RPMI7951 (cell line): ENCODE measurements at regions not wholly inside any gene's neighbourhood (a gene's known extent, or its start where the extent isn't known, plus 50 kb on each side); places are given as distances from the start of the nearest gene placed in this dataset.

Experiments used
- DNase-seq: peaks from one replicate; pipeline ENCODE4 v3.0.0-alpha.2; 2012; ENCODE audit warnings: low read depth

GRCh38 chr11:69393178-69393832, 88.2 kb upstream of the LINC01488 start:
- no peak for DNase-seq

DNA sequence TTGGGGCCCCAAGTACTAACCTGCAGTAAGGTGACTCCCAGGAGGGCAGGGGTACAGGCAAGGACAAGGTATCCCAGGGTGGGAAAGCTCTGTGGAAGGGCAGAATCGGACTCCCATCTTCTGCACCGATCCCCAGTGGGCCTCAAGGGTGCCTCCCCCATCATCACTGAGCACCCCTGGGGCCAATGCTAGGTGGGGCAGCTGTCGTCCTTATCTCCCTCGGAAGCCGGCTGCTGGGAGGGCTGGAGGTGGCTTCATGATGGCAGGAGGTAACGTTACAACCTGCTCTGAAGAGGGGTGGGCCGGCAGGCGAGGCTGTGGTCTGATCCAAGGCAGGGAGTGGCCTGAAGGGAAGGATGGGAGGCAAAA, 87.6 kb upstream of the LINC01488 start:
- DNase-seq: no peak

- DNase-seq: no peak
Observed at GRCh38 chr11:69394234-69394868, 87.1 kb upstream of the LINC01488 start.

- no peak for DNase-seq
Observed at GRCh38 chr11:69394869-69395246, 86.6 kb upstream of the LINC01488 start.

- DNase-seq: no peak
Observed at GRCh38 chr11:69395287-69395686, 86.2 kb upstream of the LINC01488 start.

GRCh38 chr11:69396051-69396947, 85.2 kb upstream of the LINC01488 start:
- DNase-seq: peak; percentile 39

- DNase-seq: no peak
Observed at GRCh38 chr11:69396948-69397307, 84.5 kb upstream of the LINC01488 start.

- DNase-seq: no peak
Observed at GRCh38 chr11:69397732-69398131, 83.7 kb upstream of the LINC01488 start.

DNA sequence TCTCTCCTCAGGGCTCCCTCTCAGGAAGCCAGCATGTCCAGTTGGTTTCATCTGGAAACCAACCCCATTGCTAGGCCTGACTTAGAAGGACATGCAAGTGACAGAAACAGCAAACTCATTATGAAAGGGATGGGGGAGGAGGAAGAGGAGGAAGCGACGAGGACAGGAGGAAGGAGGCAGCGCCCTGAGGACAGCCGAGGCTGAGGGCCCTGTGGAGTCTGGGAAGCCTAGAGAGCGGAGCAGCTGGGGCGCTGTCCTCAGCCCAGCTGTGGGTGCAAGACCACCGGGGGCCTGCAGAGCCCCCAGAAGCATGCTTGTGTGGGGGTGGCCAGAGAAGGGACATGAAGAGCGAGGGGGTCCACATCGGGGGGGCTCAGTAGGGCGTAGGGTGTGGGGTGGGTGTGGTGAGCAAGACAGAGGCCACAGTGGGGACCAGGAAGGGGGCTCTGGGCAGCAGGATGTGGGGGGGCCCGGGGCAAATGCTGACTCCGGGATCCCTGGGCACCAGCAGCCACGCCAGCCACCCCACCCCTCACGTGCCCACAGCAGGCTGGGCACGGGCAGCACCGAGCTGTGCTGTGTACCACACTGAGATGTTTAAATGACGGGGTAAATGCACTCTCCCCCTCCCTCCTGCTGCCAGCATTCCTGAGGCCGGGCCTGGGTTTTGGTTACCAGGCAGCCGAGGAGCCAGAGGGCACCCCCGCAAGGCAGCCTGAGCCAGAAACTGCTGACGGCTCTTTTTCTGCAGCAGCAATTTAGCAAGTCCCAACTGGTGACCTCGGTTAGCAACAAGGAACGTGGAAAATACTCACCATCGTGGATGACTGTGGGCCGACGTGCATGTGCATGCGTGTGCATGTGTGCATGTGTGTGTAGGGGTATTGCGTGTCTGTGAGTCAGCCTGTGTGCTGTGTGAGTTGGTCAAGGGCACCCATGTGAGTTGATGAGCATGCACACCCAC, 82.7 kb upstream of the LINC01488 start:
- DNase-seq: peak; percentile 68

DNA sequence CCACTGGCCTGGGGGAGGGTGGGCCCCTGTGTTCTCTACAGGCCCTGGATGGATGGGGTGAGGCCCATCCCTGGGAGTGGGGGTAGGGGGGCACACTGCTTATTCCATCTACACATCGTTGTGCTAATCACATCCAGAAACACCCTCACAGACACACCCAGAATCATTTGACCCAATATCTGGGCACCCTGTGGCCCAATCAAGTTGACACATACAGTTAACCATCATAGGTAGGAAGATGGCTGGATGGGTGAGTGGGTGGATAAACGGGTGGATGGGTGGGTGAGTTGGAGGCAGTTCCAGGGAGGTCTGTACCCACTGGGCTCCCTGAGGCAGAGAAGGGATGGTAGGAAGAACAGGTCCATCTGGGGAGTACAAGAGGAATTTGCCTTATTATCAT, 81.3 kb upstream of the LINC01488 start:
- no peak for DNase-seq

GRCh38 chr11:69400771-69401590, 80.5 kb upstream of the LINC01488 start:
- DNase-seq: no peak

- DNase-seq: no peak
Observed at GRCh38 chr11:69401715-69402114, 79.7 kb upstream of the LINC01488 start.

GRCh38 chr11:69402251-69402887, 79.1 kb upstream of the LINC01488 start:
- DNase-seq: no peak

DNA sequence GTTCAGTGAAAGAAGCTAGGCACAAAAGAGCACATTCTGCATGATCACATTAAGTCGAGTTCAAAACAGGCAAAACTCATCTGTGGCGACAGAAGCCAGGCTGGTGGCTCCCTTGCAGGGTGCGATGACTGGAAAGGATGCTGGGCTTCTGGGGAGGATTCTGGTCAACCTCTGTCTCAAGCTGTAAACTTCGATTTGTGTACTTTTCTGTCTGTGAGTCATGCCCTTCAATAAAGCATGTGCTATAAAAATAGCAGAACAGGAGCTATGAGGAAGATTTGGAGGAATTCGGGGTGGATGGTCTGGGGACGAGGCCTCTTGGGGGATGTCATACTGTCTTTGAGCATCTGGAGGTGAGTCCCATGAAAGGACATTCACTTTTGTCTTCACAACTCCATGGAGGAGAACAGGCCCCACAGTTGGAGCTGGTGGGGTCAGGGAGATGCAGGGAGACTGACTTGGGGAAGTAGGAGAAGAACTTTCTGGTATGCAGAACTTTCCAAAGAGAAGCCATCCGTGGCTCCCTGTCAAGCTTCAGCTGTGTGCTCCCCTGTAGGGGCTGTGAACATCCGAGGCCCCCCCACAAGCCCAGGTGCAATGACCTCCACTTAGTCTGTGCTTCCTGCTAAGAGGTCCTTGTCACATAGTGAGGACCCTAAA, 77.8 kb upstream of the LINC01488 start:
- DNase-seq: peak; percentile 41

DNA sequence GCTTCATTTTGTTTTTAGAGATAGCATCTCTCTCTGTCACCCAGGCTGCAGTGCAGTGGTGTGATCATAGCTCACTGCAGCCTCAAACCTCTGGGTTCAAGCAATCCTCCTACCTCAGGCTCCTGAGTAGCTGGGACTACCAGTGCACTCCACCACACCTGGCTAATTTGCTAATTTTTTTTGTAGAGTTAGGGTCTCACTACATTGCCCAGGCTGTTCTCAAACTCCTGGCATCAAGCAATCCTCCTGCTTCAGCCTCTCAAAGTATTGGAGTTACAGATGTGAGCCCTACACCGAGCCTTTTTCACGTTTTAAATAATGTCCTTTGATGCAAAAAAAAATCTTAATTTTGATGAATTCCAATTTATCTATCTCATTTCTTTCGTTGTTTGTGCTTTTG, 75.4 kb upstream of the LINC01488 start:
- DNase-seq: no peak

- DNase-seq: no peak
Observed at GRCh38 chr11:69409812-69410645, 71.4 kb upstream of the LINC01488 start.

GRCh38 chr11:69411257-69411924, 70.1 kb upstream of the LINC01488 start:
- no peak for DNase-seq
